GM12878 (cell line): ENCODE measurements at regions not wholly inside any gene's neighbourhood (a gene's known extent, or its start where the extent isn't known, plus 50 kb on each side); places are given as distances from the start of the nearest gene placed in this dataset.

ENCODE experiments used
- EZH2 ChIP-seq: IDR thresholded peaks from 2 replicates; pipeline ENCODE4 v1.6.1; 2012; ENCODE audit warnings: low read depth, mild to moderate bottlenecking, control low read depth, inconsistent platforms, low read length, borderline replicate concordance; ENCODE audit not compliant: control insufficient read depth
- FOXK2 ChIP-seq: fragments of 450-650 bp; IDR thresholded peaks from 2 replicates; pipeline ENCODE4 v1.6.1; 2017; ENCODE audit warnings: mild to moderate bottlenecking, moderate library complexity
- RAD21 ChIP-seq: IDR thresholded peaks from 2 replicates; pipeline ENCODE4 v1.6.1; 2011; ENCODE audit warnings: mild to moderate bottlenecking, low read depth, low read length, moderate library complexity; ENCODE audit not compliant: insufficient read depth
- RFX5 ChIP-seq: IDR thresholded peaks from 2 replicates; pipeline ENCODE4 v1.6.1; 2011; ENCODE audit warnings: low read depth, low read length, improper control_type of control experiment
- TF ChIP-seq, protein P1 (sequence below): IDR thresholded peaks from 2 replicates; pipeline ENCODE4 v1.6.1; 2012; ENCODE audit warnings: low read depth, low read length, improper control_type of control experiment
- TF ChIP-seq, protein P2 (sequence below), 3 experiments: IDR thresholded peaks in 2 of 3; conservative IDR thresholded peaks in 1 of 3; 2 replicates each; pipeline ENCODE4 v1.5.1; 2011; ENCODE audit warnings: low read depth in 3 of 3, low read length in 3 of 3, mild to moderate bottlenecking in 3 of 3, control low read depth in 2 of 3, moderate library complexity in 2 of 3, inconsistent platforms in 1 of 3, mixed read lengths in 1 of 3; ENCODE audit not compliant: control insufficient read depth in 2 of 3, insufficient read depth in 1 of 3; ENCODE audit errors: extremely low read depth in 1 of 3

DNA sequence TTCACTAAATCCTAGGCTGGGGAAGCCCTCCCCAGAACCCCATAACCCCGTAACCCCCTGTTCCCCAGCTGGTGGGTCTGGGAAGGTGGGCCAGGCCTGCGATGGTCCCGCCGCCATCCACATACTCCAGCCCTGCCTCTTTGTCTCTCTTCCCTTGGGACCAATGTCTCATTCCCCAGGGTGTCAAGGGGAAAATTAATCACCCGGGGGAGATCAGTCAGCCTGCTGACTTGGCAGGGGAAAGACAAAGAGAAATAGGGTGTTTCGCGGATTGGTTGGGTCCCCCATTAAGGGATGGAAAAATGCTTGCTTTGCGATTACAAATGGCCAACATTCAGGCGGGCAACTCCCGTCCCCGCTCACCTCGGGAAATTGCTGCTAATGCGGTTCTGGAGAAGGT is 60.6 kb upstream of the LHX5 start:
- TF ChIP-seq, protein P1, sequence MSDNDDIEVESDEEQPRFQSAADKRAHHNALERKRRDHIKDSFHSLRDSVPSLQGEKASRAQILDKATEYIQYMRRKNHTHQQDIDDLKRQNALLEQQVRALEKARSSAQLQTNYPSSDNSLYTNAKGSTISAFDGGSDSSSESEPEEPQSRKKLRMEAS, result no peak
- no peak for TF ChIP-seq FOXK2
- TF ChIP-seq, protein P2, sequence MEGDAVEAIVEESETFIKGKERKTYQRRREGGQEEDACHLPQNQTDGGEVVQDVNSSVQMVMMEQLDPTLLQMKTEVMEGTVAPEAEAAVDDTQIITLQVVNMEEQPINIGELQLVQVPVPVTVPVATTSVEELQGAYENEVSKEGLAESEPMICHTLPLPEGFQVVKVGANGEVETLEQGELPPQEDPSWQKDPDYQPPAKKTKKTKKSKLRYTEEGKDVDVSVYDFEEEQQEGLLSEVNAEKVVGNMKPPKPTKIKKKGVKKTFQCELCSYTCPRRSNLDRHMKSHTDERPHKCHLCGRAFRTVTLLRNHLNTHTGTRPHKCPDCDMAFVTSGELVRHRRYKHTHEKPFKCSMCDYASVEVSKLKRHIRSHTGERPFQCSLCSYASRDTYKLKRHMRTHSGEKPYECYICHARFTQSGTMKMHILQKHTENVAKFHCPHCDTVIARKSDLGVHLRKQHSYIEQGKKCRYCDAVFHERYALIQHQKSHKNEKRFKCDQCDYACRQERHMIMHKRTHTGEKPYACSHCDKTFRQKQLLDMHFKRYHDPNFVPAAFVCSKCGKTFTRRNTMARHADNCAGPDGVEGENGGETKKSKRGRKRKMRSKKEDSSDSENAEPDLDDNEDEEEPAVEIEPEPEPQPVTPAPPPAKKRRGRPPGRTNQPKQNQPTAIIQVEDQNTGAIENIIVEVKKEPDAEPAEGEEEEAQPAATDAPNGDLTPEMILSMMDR (IDR thresholded peaks at IDR 0.05 in 2 of 3, conservative IDR thresholded peaks at IDR 0.05 in 1 of 3; ENCODE audit: control insufficient read depth in 2 of 3, extremely low read depth in 1 of 3, insufficient read depth in 1 of 3, low read depth in 3 of 3, low read length in 3 of 3), result no peak
- TF ChIP-seq RAD21, result no peak
- no peak for TF ChIP-seq RFX5
- TF ChIP-seq EZH2, result no peak
